ENCODE measurements at regions not wholly inside any gene's neighbourhood (a gene's known extent, or its start where the extent isn't known, plus 50 kb on each side); places are given as distances from the start of the nearest gene placed in this dataset.

DNA sequence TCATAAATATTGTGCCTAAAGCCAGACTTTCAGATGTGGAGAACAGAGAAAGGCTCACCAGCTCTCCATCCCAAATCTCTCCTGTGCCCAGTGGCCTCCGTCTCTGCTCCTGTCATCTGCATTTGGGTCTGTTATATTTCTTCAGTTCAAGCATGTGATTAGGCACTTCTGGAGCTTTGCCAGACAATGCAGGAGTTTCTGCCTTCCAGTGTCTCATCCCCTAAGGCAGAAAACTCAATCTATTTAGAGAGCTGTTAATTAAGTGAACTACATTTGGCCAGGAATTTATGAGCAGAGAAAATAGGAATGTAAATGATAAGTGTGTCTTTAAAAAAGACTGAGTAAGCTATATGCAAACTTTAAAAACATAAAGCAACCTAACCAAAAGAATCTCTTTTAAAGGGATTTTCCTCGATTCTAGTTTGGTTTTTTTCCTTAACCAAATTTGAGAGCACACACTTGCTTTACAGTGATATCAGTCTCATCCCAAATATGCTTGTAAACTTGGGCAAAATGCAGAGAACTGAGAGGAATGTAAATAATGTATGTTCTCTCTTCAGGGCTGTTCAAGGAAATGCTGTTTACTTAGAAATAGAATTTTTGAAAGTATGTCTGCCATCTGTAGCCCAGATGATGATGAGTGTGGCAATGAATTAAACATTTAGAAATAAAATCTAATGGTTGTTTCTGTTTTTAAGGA is 113.9 kb downstream of the ELOVL4 start:
- no peaks in the 10 kb centered on the region for H3K9me3 ChIP-seq (ENCODE audit: insufficient read depth, low read depth, low read length)

DNA sequence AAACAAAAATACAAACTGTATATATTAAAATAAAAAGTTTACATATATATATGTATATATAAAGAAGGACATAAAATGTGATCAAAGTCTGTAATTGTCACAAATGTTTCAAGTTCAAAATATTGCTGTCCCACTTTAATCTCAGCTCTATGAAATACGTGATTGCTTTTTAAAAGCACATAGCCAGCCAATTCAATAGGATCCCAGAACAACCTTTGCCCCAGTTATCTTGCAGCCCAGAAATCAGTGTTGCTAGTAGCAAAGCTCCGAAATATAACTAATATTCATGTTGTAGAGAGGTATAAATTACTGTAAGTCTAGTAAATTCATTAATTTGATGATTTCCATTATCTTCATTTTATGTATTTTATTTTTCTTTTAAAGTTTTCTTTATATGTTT is 114.6 kb downstream of the ELOVL4 start:
- H3K27me3 ChIP-seq (ENCODE audit: insufficient read depth, low read length) = no peaks in the 10 kb centered on the region
- H3K4me1 ChIP-seq (ENCODE audit: insufficient read depth, low read length) = no peaks in the 10 kb centered on the region
- H3K36me3 ChIP-seq (ENCODE audit: insufficient read depth, low read length) = no peaks in the 10 kb centered on the region
- H3K27ac ChIP-seq (ENCODE audit: low read depth, low read length) = no peak overlapping the region
- no peak overlapping the region for H3K9ac ChIP-seq (ENCODE audit: low read depth, low read length)
- WGBS = 90% methylated on average over 1 of the region's 2 CpGs
- no peak overlapping the region for H3K4me3 ChIP-seq (ENCODE audit: low read length)
- H3K9me3 ChIP-seq (ENCODE audit: insufficient read depth, low read depth, low read length) = no peaks in the 10 kb centered on the region

More for the DNA sequence above, 113.9 kb downstream of the ELOVL4 start:
- H3K27me3 ChIP-seq (ENCODE audit: insufficient read depth, low read length) = no peaks in the 10 kb centered on the region
- WGBS = 94% methylated on average over 2 of the region's 2 CpGs
- H3K4me3 ChIP-seq (ENCODE audit: low read length) = no peak overlapping the region
- H3K9ac ChIP-seq (ENCODE audit: low read depth, low read length) = no peak overlapping the region
- H3K36me3 ChIP-seq (ENCODE audit: insufficient read depth, low read length) = no peaks in the 10 kb centered on the region
- no peak overlapping the region for H3K27ac ChIP-seq (ENCODE audit: low read depth, low read length)
- H3K4me1 ChIP-seq (ENCODE audit: insufficient read depth, low read length) = no peaks in the 10 kb centered on the region

DNA sequence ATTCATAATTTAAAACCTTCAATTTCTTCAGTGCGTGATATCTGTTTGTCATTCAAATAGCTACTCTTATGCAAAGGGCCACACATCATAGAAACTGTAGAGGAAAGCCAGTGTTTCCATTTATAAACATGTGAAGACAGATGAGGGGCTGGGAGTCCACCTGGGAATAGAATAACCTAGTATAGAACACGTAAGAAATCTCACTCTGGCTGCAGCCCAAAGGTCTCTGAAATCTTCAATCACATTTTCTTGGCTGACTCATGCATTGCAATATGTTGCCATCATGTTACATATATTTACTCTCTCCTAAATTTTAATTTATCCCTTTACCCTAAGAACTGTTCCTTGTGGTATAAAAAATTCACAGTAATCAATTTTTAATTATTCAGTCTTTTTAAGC is 123.2 kb downstream of the ELOVL4 start:
- Histone ChIP-seq H3K4me1 (ENCODE audit: insufficient read depth, low read length) (peaks cover 4% of the 10 kb centered on the region), H3K27me3 (ENCODE audit: insufficient read depth, low read length) (no peaks in the 10 kb centered on the region), H3K9ac (ENCODE audit: low read depth, low read length) (no peak overlapping the region), H3K27ac (ENCODE audit: low read depth, low read length) (no peak overlapping the region), H3K36me3 (ENCODE audit: insufficient read depth, low read length) (no peaks in the 10 kb centered on the region), H3K4me3 (ENCODE audit: low read length) (no peak overlapping the region), H3K9me3 (ENCODE audit: insufficient read depth, low read depth, low read length) (no peaks in the 10 kb centered on the region)
- WGBS = 66% methylated on average over 2 of the region's 2 CpGs

DNA sequence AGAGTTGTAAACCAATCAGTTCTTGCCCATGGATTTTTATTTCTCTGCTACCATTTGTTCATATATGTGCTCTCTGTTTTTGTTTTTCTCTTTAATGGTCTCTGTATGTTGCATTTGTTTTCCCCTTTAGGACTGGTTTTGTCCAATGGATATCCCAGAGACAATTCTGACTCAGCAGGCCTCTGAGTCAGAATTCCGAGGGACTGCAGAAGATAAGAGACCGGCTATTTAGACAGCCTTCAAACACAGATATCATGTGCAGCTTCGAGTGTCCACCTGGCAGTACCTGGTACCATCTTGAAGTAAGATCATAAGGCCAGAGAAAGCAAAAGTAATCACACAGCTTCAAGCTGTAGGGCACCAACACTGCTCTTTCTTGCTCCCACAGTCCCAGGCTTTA is 125.5 kb downstream of the ELOVL4 start:
- Histone ChIP-seq H3K9me3 (ENCODE audit: insufficient read depth, low read depth, low read length) (no peaks in the 10 kb centered on the region), H3K36me3 (ENCODE audit: insufficient read depth, low read length) (no peaks in the 10 kb centered on the region), H3K4me1 (ENCODE audit: insufficient read depth, low read length) (peaks cover 4% of the 10 kb centered on the region), H3K4me3 (ENCODE audit: low read length) (no peak overlapping the region), H3K27ac (ENCODE audit: low read depth, low read length) (no peak overlapping the region), H3K9ac (ENCODE audit: low read depth, low read length) (no peak overlapping the region), H3K27me3 (ENCODE audit: insufficient read depth, low read length) (no peaks in the 10 kb centered on the region)
- 93% methylated on average over 3 of the region's 3 CpGs for WGBS

DNA sequence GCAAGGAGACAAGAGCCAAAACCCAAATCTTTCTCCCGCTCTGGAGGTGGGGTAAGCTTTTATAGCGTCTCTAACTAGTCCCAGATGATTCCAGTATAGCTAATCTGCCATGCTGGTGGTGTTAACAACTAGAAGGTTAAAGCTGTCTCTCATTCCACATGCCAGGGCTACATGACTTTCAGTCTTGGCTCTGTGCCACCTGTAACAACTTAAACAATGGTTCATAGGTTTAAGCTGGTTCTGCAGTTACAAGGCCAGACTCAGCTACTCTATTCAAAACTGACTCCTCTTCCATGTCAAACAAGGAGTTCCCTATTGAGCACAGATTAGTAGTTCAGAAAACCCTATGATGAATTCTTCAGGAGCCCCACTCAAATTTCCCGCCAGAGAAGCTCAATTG is 128.9 kb downstream of the ELOVL4 start:
- Histone ChIP-seq H3K27ac (ENCODE audit: low read depth, low read length) (no peak overlapping the region), H3K4me1 (ENCODE audit: insufficient read depth, low read length) (peaks cover 4% of the 10 kb centered on the region), H3K4me3 (ENCODE audit: low read length) (no peak overlapping the region), H3K36me3 (ENCODE audit: insufficient read depth, low read length) (no peaks in the 10 kb centered on the region), H3K27me3 (ENCODE audit: insufficient read depth, low read length) (no peaks in the 10 kb centered on the region), H3K9me3 (ENCODE audit: insufficient read depth, low read depth, low read length) (no peaks in the 10 kb centered on the region), H3K9ac (ENCODE audit: low read depth, low read length) (no peak overlapping the region)
- 93% methylated on average over 3 of the region's 3 CpGs for WGBS

DNA sequence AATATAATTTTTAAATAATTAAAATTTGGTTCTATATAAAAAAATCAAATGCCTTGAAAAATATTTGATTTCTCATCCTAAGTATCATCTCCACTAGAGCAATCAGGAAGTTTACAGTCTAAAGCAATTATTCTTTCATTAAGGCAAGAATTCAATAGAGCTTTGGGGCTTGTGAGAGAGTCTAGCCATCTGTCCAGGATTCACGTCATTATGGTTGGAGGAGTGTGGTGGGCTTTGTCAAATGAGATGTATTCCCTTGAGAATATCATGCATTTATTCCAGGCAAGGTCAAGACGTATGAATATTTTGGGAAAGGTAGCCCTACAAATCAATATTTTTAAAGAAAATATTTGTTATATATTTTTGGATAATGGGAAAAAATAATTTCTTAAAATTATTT is 132.4 kb downstream of the ELOVL4 start:
- 100% methylated on average over 1 of the region's 2 CpGs for WGBS
- Histone ChIP-seq H3K4me1 (ENCODE audit: insufficient read depth, low read length) (peaks cover 18% of the 10 kb centered on the region), H3K4me3 (ENCODE audit: low read length) (no peak overlapping the region), H3K9me3 (ENCODE audit: insufficient read depth, low read depth, low read length) (no peaks in the 10 kb centered on the region), H3K9ac (ENCODE audit: low read depth, low read length) (no peak overlapping the region), H3K27ac (ENCODE audit: low read depth, low read length) (no peak overlapping the region), H3K27me3 (ENCODE audit: insufficient read depth, low read length) (no peaks in the 10 kb centered on the region), H3K36me3 (ENCODE audit: insufficient read depth, low read length) (no peaks in the 10 kb centered on the region)

DNA sequence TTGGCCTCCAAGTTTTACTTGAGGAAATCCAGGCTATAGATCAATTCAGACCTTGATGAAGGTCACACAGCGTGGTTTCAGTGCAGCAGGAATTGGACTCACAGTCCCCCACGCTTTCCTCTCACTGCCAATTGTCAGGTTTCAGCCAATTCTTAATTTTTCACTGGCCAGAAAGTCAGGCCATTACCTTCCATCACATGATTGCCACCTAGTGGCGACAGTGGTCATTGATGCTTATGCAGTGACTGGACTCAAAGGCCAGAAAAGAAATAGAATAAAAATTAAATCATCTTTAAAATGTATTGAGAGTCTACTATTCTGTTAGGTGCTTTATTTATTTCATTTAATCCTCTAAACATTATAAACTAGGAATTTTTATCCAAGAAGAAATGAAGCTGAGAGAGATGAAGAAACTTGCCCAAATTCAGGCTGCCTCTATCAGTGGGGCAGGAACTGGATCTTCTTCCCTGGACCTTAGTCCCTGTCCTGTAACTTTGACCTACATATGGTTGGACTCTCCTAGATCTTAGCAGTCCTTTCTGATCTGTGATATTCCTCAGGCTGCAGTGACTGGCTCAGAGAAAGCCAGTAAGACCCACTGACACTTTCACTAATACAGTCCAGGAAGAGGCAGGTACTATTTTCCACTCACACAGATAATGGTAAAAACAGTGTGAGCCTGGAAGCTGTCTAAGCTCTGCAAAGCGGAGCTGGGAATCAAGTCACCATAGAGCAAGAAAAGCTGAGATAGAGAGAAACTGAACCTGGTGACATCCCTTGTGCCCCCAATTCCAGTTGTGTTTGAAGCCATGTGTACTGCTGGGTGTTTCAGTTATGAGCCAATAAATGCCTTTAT is 133.3 kb downstream of the ELOVL4 start:
- Histone ChIP-seq H3K27me3 (ENCODE audit: insufficient read depth, low read length) (no peaks in the 10 kb centered on the region), H3K9me3 (ENCODE audit: insufficient read depth, low read depth, low read length) (no peaks in the 10 kb centered on the region), H3K4me3 (ENCODE audit: low read length) (no peak overlapping the region), H3K9ac (ENCODE audit: low read depth, low read length) (no peak overlapping the region), H3K36me3 (ENCODE audit: insufficient read depth, low read length) (no peaks in the 10 kb centered on the region), H3K27ac (ENCODE audit: low read depth, low read length) (no peak overlapping the region), H3K4me1 (ENCODE audit: insufficient read depth, low read length) (peaks cover 24% of the 10 kb centered on the region)
- 42% methylated on average over 4 of the region's 4 CpGs for WGBS

DNA sequence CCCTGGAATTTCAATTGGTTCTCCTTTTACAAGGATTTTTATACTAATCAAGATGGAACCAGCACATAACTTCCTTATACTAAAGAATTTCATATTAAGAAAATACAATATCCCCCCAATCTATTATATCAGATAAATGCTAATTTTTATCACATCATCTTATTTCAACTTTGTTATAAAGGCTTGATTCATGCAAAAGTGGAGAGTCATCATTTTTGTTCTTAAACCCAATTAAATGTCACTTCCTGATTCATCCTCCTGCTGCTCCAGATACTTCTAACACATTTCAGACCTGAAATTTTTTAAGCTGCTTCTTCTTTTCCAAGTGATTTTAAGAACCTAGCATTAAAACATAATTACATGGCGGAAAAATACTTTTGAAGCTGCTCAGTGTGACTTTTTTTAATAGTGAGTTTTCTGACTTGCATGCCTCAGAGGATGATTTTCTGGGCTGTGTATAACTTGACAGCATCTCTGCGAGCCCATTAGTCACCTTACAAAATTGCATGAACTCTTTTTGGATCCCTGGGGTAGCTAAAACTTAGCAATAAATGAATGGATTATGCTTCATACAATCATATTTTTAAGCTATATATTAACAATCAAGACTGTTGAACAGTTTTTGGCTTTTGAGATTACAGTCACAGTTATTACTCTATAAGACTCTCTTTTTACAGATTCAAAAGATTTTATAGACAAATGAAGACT is 134.1 kb downstream of the ELOVL4 start:
- Histone ChIP-seq H3K27me3 (ENCODE audit: insufficient read depth, low read length) (no peaks in the 10 kb centered on the region), H3K9ac (ENCODE audit: low read depth, low read length) (no peak overlapping the region), H3K36me3 (ENCODE audit: insufficient read depth, low read length) (no peaks in the 10 kb centered on the region), H3K4me1 (ENCODE audit: insufficient read depth, low read length) (peaks cover 24% of the 10 kb centered on the region), H3K27ac (ENCODE audit: low read depth, low read length) (no peak overlapping the region), H3K4me3 (ENCODE audit: low read length) (no peak overlapping the region), H3K9me3 (ENCODE audit: insufficient read depth, low read depth, low read length) (no peaks in the 10 kb centered on the region)
- 100% methylated on average over 2 of the region's 2 CpGs for WGBS

DNA sequence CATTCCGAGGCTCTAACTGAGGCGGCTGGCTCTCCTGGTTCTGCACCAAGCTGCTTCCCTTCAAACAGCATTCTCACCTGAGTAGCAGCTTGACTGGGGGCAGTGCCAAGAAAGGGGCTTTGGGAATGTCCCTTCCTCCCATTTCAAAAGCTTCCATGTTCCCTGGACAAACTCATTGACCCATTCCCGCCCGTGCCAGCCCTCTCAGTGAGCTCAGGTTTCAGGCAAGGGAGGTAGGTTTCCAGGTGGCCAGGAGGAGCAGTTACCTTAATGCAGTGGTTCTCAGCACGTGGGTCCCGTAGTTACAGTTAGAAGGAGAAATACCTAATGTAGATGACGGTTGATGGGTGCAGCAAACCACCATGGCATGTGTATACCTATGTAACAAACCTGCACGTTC is 135.2 kb downstream of the ELOVL4 start:
- Histone ChIP-seq H3K27ac (ENCODE audit: low read depth, low read length) (no peak overlapping the region), H3K27me3 (ENCODE audit: insufficient read depth, low read length) (no peaks in the 10 kb centered on the region), H3K4me3 (ENCODE audit: low read length) (no peak overlapping the region), H3K9ac (ENCODE audit: low read depth, low read length) (no peak overlapping the region), H3K9me3 (ENCODE audit: insufficient read depth, low read depth, low read length) (no peaks in the 10 kb centered on the region), H3K4me1 (ENCODE audit: insufficient read depth, low read length) (peaks cover 24% of the 10 kb centered on the region), H3K36me3 (ENCODE audit: insufficient read depth, low read length) (no peaks in the 10 kb centered on the region)
- WGBS = 89% methylated on average over 8 of the region's 8 CpGs

DNA sequence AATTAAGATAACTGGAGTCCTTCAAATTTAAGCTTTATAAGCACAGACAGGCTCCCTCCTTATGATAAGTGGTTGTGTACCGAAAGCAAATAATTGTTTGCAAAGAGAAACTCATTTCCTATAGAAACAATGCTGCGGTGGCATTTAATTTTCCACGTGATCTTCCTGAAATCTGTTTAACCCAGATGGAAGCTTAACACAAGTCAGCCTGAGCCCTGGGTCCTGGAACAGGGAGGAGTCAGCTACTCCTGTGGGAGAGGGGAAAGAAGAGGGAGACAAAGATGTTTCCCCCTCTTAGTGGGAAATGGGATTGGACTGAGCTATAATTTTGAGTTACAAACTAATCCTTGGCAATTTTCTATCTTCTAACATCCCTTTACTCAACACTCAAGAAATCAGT is 136.5 kb downstream of the ELOVL4 start:
- H3K9me3 ChIP-seq (ENCODE audit: insufficient read depth, low read depth, low read length) = no peaks in the 10 kb centered on the region
- H3K36me3 ChIP-seq (ENCODE audit: insufficient read depth, low read length) = no peaks in the 10 kb centered on the region
- H3K27me3 ChIP-seq (ENCODE audit: insufficient read depth, low read length) = no peaks in the 10 kb centered on the region
- peaks cover 24% of the 10 kb centered on the region for H3K4me1 ChIP-seq (ENCODE audit: insufficient read depth, low read length)
- H3K27ac ChIP-seq (ENCODE audit: low read depth, low read length) = no peak overlapping the region
- no peak overlapping the region for H3K9ac ChIP-seq (ENCODE audit: low read depth, low read length)
- H3K4me3 ChIP-seq (ENCODE audit: low read length) = no peak overlapping the region
- WGBS = 58% methylated on average over 3 of the region's 3 CpGs

DNA sequence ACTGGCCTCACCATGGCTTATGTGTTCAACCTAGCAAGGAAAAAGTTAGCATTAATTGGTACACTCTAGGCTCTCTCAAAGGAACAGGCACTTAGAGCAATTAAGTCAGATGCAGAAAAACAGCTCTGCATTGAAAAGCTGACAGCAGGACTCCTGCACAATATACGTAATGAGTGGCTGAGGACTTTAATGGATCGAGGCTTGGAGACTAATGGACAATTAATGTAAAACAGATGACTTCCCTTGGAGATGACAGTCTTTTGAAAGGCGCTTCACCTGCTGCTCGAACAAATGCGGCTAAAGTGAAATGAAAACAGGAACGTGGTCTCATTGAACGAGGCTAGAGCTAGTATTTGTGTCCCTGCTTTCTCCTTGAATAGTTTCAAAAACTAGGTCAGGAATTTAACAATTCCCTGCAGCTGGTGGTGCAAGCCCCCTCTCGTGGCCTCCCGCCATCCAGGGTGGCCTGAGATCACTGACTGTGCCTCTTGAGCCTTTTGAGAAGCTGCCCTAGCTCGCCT is 137.1 kb downstream of the ELOVL4 start:
- Histone ChIP-seq H3K4me1 (ENCODE audit: insufficient read depth, low read length) (peaks cover 24% of the 10 kb centered on the region), H3K27me3 (ENCODE audit: insufficient read depth, low read length) (no peaks in the 10 kb centered on the region), H3K4me3 (ENCODE audit: low read length) (no peak overlapping the region), H3K9ac (ENCODE audit: low read depth, low read length) (no peak overlapping the region), H3K36me3 (ENCODE audit: insufficient read depth, low read length) (no peaks in the 10 kb centered on the region), H3K9me3 (ENCODE audit: insufficient read depth, low read depth, low read length) (no peaks in the 10 kb centered on the region), H3K27ac (ENCODE audit: low read depth, low read length) (no peak overlapping the region)
- WGBS = 63% methylated on average over 10 of the region's 10 CpGs

All from HUES64 (cell line).